Testis (tissue), 2 donors: ENCODE measurements at regions not wholly inside any gene's neighbourhood (a gene's known extent, or its start where the extent isn't known, plus 50 kb on each side); places are given as distances from the start of the nearest gene placed in this dataset.

Experiments used
- DNase-seq: peaks from one replicate; pipeline ENCODE4 v3.0.0-alpha.2; 2019
- H3K27ac ChIP-seq, 2 donors: fragments of 200-600 bp; sonication (generic); one replicate each; pipeline ENCODE4 v1.5.1; 2019
- H3K27me3 ChIP-seq: fragments of 200-600 bp; sonication (generic); one replicate; pipeline ENCODE4 v1.5.1; 2019
- H3K36me3 ChIP-seq: fragments of 200-600 bp; sonication (generic); one replicate; pipeline ENCODE4 v1.5.1; 2017; ENCODE audit warnings: low read depth; ENCODE audit errors: missing control alignments
- H3K4me1 ChIP-seq: fragments of 200-600 bp; sonication (generic); one replicate; pipeline ENCODE4 v1.5.1; 2019
- H3K4me3 ChIP-seq, 2 donors: fragments of 200-600 bp; sonication (generic); one replicate each; pipeline ENCODE4 v1.5.1; 2017 to 2019
- H3K9me3 ChIP-seq: fragments of 200-600 bp; sonication (generic); one replicate; pipeline ENCODE4 v1.5.1; 2017
- POLR2A ChIP-seq: fragments of 450-650 bp; IDR thresholded peaks from one replicate; pipeline ENCODE4 v1.6.1; 2017; ENCODE audit warnings: antibody characterized with exemption, mild to moderate bottlenecking, moderate library complexity
- WGBS, 2 donors: methylation state at CpG; one replicate each; pipeline ENCODE4 v1.1.5; 2018; 5-methylcytosine and 5-hydroxymethylcytosine counted together
- intact Hi-C: fragments of 100-400 bp; cut with DNase I; formaldehyde crosslinking; loops from one replicate; pipeline ENCODE4 v1.15.1; 2023; ENCODE audit warnings: low total_unique reads
- TF ChIP-seq, protein P1 (sequence below), 3 experiments: fragments of 450-650 bp in 2 of 3; fragments of 200-600 bp in 1 of 3; sonication (generic) in 1 of 3; IDR thresholded peaks; one replicate each; pipeline ENCODE4 v1.5.1; 2016 to 2019; ENCODE audit warnings: antibody characterized with exemption in 3 of 3, mild to moderate bottlenecking in 2 of 3, moderate library complexity in 1 of 3

DNA sequence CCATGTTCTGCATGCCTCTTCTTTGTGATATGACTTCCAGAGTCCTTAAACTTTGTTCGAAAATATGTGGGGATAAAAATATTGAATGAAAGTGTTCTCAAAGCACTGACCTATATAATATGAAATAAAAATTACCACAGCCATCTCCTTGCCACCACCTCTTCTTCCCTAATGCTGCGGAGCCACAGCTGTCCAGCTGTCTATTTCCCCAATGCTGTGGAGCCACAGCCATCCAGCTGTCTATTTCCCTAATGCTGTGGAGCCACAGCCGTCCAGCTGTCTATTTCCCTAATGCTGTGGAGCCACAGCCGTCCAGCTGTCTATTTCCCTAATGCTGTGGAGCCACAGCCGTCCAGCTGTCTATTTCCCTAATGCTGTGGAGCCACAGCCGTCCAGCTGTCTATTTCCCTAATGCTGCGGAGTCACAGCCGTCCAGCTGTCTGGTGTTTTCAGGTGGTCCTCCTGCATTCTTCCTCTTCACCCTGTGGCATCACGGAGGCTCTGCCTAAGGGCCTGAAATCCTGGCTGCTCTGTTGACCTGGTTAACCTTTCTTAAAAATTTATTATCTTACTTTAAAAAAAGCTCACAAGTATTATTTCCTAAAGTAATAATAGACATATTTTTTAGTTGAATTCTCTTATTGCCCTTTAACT is 266.1 kb upstream of the MEX3C start:
- no peak overlapping the region for H3K4me3 ChIP-seq
- intact Hi-C loops = no loop called here
- no peaks in the 10 kb centered on the region for H3K9me3 ChIP-seq
- peaks cover 7% of the 10 kb centered on the region for H3K4me1 ChIP-seq
- no peak overlapping the region for H3K27ac ChIP-seq
- no peak for TF ChIP-seq POLR2A
- TF ChIP-seq, protein P1, sequence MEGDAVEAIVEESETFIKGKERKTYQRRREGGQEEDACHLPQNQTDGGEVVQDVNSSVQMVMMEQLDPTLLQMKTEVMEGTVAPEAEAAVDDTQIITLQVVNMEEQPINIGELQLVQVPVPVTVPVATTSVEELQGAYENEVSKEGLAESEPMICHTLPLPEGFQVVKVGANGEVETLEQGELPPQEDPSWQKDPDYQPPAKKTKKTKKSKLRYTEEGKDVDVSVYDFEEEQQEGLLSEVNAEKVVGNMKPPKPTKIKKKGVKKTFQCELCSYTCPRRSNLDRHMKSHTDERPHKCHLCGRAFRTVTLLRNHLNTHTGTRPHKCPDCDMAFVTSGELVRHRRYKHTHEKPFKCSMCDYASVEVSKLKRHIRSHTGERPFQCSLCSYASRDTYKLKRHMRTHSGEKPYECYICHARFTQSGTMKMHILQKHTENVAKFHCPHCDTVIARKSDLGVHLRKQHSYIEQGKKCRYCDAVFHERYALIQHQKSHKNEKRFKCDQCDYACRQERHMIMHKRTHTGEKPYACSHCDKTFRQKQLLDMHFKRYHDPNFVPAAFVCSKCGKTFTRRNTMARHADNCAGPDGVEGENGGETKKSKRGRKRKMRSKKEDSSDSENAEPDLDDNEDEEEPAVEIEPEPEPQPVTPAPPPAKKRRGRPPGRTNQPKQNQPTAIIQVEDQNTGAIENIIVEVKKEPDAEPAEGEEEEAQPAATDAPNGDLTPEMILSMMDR (IDR thresholded peaks at IDR 0.05) = no peak
- no peaks in the 10 kb centered on the region for H3K27me3 ChIP-seq
- no peaks in the 10 kb centered on the region for H3K36me3 ChIP-seq
- 80 to 85% methylated on average over 9 of the region's 9 CpGs for WGBS, 2 donors
- DNase-seq = no peak

DNA sequence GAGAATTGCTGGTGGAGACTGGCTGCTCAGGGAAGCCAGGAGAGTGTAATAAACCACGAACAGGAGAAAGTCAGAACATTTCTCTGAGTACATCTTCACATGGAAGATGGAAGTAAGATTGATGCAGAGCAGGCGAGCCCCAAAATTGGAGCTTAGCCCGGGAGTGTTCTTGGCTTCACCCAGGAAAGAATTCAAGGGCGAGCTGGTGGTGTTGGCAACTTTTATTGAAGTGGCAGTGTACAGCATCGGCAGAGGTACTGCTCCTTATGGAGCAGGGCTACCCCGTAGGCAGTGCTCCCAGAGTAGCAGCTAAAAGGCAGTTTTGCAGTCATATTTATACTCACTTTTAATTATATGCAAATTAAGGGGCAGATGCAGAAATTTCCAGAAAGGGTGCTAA is 281.4 kb upstream of the MEX3C start:
- WGBS, 2 donors = 76 to 84% methylated on average over 6 of the region's 6 CpGs
- H3K4me3 ChIP-seq = no peak overlapping the region
- no peaks in the 10 kb centered on the region for H3K9me3 ChIP-seq
- no peak overlapping the region for H3K27ac ChIP-seq
- intact Hi-C loops = no loop called here
- no peaks in the 10 kb centered on the region for H3K4me1 ChIP-seq
- DNase-seq = no peak
- H3K36me3 ChIP-seq = no peaks in the 10 kb centered on the region
- H3K27me3 ChIP-seq = no peaks in the 10 kb centered on the region
- TF ChIP-seq POLR2A = no peak
- TF ChIP-seq, protein P1 (IDR thresholded peaks at IDR 0.05) = no peak

DNA sequence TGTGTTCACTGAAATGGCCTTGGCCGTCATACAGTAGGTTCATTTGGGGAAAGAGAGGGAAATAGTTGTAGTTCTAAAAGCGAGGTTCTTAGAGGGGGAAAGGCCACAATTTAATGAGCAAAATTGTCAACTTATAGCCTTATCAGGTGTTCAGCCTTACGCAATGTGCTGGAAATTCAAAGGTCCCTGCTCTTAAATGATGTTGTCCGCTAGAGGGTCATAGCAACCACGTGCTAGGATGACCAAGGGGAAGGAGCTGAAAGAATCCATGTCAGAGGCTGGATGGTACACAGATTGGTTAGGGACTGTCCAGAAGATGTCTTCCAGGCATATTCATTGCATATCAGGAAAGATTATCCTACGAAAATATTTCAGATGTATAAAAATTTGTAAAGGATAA is 282.3 kb upstream of the MEX3C start:
- TF ChIP-seq POLR2A = no peak
- TF ChIP-seq, protein P1 (IDR thresholded peaks at IDR 0.05) = no peak
- Histone ChIP-seq H3K27ac (no peak overlapping the region), H3K36me3 (no peaks in the 10 kb centered on the region), H3K9me3 (no peaks in the 10 kb centered on the region), H3K4me1 (no peaks in the 10 kb centered on the region), H3K27me3 (no peaks in the 10 kb centered on the region), H3K4me3 (no peak overlapping the region)
- intact Hi-C loops = no loop called here
- no peak for DNase-seq
- 73 to 82% methylated on average over 6 of the region's 6 CpGs for WGBS, 2 donors

DNA sequence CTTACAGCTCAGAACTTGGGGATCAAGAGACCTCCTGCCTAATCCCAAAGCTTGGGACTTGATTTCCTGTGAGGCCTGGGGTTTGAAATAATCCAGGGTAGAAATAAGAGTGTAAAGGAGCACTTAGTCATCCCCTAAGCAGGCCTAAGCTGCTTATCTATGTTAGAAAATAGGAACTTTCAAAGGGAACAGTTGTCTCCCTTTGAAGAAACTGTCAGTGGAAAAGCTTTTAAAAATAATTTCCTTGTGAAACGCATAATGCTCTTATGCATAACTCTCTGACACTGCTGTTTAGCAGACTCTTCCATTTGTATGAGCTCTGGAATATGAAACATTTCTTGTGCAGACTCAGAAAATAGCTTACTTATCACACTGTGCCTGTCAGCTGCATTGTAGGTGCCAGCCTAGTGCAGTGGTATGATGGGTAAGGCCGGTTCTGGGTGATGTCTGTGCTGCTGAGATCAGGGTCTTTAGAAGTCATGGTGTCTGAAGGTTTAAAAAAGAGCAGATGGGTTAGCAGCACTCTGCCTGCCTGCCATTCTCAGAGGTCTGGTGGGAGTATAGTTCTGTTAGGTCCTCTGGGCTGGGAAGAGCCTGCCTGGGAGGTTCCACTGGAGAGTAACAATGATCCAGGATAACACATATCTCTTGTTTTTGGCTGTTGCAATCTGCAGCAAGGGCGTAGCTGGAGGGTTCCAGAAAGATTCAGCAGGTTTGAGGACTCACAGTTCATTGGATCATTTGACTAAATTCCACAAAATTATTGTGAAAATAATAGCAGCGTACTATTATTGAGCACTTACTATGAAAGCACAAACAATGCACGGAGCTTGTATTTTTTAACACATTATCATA is 283.2 kb upstream of the MEX3C start:
- no peaks in the 10 kb centered on the region for H3K27me3 ChIP-seq
- H3K4me3 ChIP-seq = no peak overlapping the region
- TF ChIP-seq POLR2A = no peak
- TF ChIP-seq, protein P1 (IDR thresholded peaks at IDR 0.05) = no peak
- no peaks in the 10 kb centered on the region for H3K9me3 ChIP-seq
- intact Hi-C loops = no loop called here
- 77 to 80% methylated on average over 5 of the region's 5 CpGs for WGBS, 2 donors
- H3K36me3 ChIP-seq = no peaks in the 10 kb centered on the region
- no peak overlapping the region for H3K27ac ChIP-seq
- DNase-seq = peak; percentile 34
- H3K4me1 ChIP-seq = no peaks in the 10 kb centered on the region
